ENCODE measurements at regions not wholly inside any gene's neighbourhood (a gene's known extent, or its start where the extent isn't known, plus 50 kb on each side); places are given as distances from the start of the nearest gene placed in this dataset.

DNA sequence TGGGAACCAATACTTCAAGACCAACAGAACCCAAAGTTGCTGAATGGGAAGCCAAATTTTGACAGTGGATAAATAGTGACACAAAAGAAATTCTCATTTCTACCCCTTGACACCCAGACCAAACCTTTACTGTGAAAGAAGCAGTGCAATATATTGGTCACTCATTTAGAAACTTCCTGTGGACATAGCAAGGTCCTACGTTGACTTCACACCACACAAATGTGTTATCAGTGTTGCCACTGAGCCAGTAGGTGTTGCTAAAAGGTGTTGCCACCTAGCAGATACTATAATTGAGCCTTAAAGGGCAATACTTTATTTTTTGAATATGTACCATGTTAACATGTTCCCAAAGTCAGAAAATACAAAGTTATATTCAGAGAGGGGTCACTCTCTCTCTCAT lies 1008.9 kb upstream of the CDH2 start:
- TF ChIP-seq, protein P1, sequence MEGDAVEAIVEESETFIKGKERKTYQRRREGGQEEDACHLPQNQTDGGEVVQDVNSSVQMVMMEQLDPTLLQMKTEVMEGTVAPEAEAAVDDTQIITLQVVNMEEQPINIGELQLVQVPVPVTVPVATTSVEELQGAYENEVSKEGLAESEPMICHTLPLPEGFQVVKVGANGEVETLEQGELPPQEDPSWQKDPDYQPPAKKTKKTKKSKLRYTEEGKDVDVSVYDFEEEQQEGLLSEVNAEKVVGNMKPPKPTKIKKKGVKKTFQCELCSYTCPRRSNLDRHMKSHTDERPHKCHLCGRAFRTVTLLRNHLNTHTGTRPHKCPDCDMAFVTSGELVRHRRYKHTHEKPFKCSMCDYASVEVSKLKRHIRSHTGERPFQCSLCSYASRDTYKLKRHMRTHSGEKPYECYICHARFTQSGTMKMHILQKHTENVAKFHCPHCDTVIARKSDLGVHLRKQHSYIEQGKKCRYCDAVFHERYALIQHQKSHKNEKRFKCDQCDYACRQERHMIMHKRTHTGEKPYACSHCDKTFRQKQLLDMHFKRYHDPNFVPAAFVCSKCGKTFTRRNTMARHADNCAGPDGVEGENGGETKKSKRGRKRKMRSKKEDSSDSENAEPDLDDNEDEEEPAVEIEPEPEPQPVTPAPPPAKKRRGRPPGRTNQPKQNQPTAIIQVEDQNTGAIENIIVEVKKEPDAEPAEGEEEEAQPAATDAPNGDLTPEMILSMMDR (IDR thresholded peaks at IDR 0.05): no peak
- TF ChIP-seq EZH2 (IDR thresholded peaks at IDR 0.05): no peak
